Activated T-cell treated with anti-CD3 and anti-CD28 coated beads, Interleukin-2, amount 50 U/mL, for 4 hours (primary cell): ENCODE measurements at regions not wholly inside any gene's neighbourhood (a gene's known extent, or its start where the extent isn't known, plus 50 kb on each side); places are given as distances from the start of the nearest gene placed in this dataset.

Source experiments
- ATAC-seq, 2 donors: fragments of 200-7000 bp; cut with Tn5 transposase; one replicate each; pipeline ENCODE4 v1.10.0; 2021
- DNase-seq: peaks from one replicate; pipeline ENCODE4 v3.0.0-alpha.2; 2020
- H3K27me3 Mint-ChIP-seq: one replicate; pipeline ENCODE4 v1.8.0; 2021; ENCODE audit warnings: low read depth, mixed read lengths
- H3K36me3 Mint-ChIP-seq: one replicate; pipeline ENCODE4 v1.8.0; 2022; ENCODE audit warnings: mixed read lengths; ENCODE audit not compliant: insufficient read depth
- H3K4me1 Mint-ChIP-seq: one replicate; pipeline ENCODE4 v1.8.0; 2021; ENCODE audit warnings: low read depth, mixed read lengths
- H3K4me3 Mint-ChIP-seq: one replicate; pipeline ENCODE4 v1.8.0; 2021; ENCODE audit warnings: mild to moderate bottlenecking, moderate library complexity, mixed read lengths
- H3K9me3 Mint-ChIP-seq: one replicate; pipeline ENCODE4 v1.8.0; 2021; ENCODE audit warnings: mixed read lengths

DNA sequence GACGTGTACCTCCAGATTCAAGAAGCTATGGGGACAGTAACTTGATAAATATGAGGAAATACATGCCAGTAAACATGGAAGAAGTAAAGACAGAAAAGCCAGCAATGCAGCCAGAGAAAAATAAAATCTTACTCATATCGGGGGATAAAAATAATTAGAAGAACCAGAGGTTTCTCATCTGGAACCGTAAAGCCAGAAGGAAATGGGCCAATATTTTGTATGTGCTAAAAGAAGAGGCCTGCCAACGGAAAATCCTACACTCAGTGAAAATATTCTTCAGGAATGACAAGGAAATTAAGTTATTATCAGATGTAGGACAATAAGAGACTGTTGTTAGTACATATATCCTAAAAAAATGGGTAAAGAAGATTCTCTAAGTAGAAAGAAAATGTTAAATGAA lies 401.2 kb downstream of the CDC14C start:
- ATAC-seq (no peak), DNase-seq (no peak)
- H3K36me3 Mint-ChIP-seq, result no peaks in the 10 kb centered on the region
- no peak overlapping the region for H3K4me3 Mint-ChIP-seq
- peaks cover 15% of the 10 kb centered on the region for H3K9me3 Mint-ChIP-seq
- H3K4me1 Mint-ChIP-seq, result no peaks in the 10 kb centered on the region
- no peaks in the 10 kb centered on the region for H3K27me3 Mint-ChIP-seq

- no peaks in the 10 kb centered on the region for H3K27me3 Mint-ChIP-seq
- peaks cover 15% of the 10 kb centered on the region for H3K9me3 Mint-ChIP-seq
- no peaks in the 10 kb centered on the region for H3K4me1 Mint-ChIP-seq
- no peaks in the 10 kb centered on the region for H3K36me3 Mint-ChIP-seq
- ATAC-seq (no peak), DNase-seq (no peak)
- H3K4me3 Mint-ChIP-seq, result no peak overlapping the region
These were observed 402.8 kb downstream of the CDC14C start for GRCh38 chr7:49327155-49327554.

GRCh38 chr7:49333180-49333881 lies 409.0 kb downstream of the CDC14C start:
- DNase-seq (no peak), ATAC-seq (no peak)
- peaks cover 11% of the 10 kb centered on the region for H3K9me3 Mint-ChIP-seq
- no peaks in the 10 kb centered on the region for H3K27me3 Mint-ChIP-seq
- no peaks in the 10 kb centered on the region for H3K36me3 Mint-ChIP-seq
- H3K4me3 Mint-ChIP-seq, result no peak overlapping the region
- no peaks in the 10 kb centered on the region for H3K4me1 Mint-ChIP-seq

- DNase-seq (no peak), ATAC-seq (no peak)
- Mint-ChIP-seq H3K27me3 (no peaks in the 10 kb centered on the region), H3K4me3 (no peak overlapping the region), H3K9me3 (peaks cover 7% of the 10 kb centered on the region), H3K36me3 (no peaks in the 10 kb centered on the region), H3K4me1 (no peaks in the 10 kb centered on the region)
These were observed 417.5 kb downstream of the CDC14C start for GRCh38 chr7:49341849-49342248.

GRCh38 chr7:49344556-49344955 lies 420.2 kb downstream of the CDC14C start:
- Mint-ChIP-seq H3K4me3 (no peak overlapping the region), H3K36me3 (no peaks in the 10 kb centered on the region), H3K27me3 (no peaks in the 10 kb centered on the region), H3K9me3 (peaks cover 7% of the 10 kb centered on the region), H3K4me1 (no peaks in the 10 kb centered on the region)
- DNase-seq (no peak), ATAC-seq (no peak)

- Mint-ChIP-seq H3K27me3 (no peaks in the 10 kb centered on the region), H3K4me3 (no peak overlapping the region), H3K4me1 (no peaks in the 10 kb centered on the region), H3K36me3 (no peaks in the 10 kb centered on the region), H3K9me3 (peaks cover 7% of the 10 kb centered on the region)
- no peak for DNase-seq
- no peak for ATAC-seq
These were observed 422.0 kb downstream of the CDC14C start for GRCh38 chr7:49346195-49346899.

DNA sequence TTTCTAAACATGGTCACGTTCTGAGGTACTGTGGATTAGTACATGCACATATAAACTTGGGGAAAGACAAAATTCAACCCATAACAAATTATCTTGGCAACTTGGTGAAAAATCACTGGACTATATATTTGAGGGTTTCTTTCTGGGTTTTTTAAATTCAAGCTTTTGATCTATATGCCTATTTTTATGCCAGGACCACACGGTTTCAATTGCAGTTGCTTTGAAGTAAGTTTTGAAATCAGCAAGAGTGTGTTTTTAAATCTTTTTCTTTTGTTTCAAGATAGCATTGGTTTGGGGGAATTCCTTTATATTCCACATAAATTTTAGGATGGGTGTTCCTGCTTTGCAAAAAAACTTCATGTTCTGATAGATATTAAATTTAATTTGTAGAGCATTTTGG lies 406.4 kb upstream of the VWC2 start:
- H3K4me3 Mint-ChIP-seq, result no peak overlapping the region
- no peaks in the 10 kb centered on the region for H3K36me3 Mint-ChIP-seq
- DNase-seq (no peak), ATAC-seq (no peak)
- no peaks in the 10 kb centered on the region for H3K27me3 Mint-ChIP-seq
- H3K4me1 Mint-ChIP-seq, result no peaks in the 10 kb centered on the region
- H3K9me3 Mint-ChIP-seq, result peaks cover 3% of the 10 kb centered on the region

DNA sequence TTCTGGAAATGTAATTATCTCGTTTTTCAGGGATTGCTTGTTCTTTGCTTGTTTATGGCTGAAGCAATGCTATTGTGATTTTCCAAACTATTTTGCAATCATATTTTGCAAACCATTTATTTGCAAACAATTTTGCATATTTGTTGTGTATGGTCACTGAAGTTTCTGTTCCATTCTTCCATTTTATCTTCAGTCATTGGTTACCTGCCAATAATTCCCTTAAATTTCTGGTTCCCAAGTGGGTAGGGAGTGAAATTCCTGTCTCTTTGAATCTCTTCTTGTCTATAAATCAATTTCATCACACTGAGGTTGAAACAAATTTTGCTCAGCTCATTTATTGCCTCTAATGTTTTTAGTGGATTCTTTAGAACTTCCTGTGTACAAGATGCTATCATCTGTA lies 401.7 kb upstream of the VWC2 start:
- Mint-ChIP-seq H3K9me3 (no peaks in the 10 kb centered on the region), H3K27me3 (no peaks in the 10 kb centered on the region), H3K4me1 (no peaks in the 10 kb centered on the region), H3K4me3 (no peak overlapping the region), H3K36me3 (no peaks in the 10 kb centered on the region)
- ATAC-seq (no peak), DNase-seq (no peak)

DNA sequence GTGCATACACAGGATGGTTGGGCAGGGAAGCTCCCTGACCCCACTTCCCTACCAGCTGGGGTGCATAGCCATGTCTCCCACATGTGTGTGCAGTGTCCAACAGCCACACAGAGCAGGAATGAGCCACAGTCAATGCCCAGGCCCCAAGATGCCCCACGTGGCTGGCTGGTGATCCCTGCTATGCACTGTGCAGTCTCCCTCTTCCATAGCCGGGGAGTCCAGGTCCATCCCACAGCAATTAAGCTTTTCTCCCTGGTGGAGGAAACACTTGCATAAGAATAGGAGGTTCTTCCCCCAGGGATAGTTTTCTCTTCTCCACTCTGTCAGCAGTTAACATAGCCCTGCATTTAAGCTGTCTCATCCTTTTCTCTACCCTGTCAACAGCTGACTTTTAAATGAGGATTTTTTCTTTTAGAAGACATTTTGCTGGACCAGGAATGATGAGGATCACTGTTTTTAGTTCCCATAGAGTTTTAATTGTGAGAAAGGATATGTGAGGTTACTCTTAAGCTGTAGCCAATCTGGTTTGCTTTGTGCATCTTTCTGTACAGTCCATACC lies 396.5 kb upstream of the VWC2 start:
- no peaks in the 10 kb centered on the region for H3K36me3 Mint-ChIP-seq
- ATAC-seq, result no peak
- H3K9me3 Mint-ChIP-seq, result peaks cover 17% of the 10 kb centered on the region
- no peaks in the 10 kb centered on the region for H3K27me3 Mint-ChIP-seq
- DNase-seq, result no peak
- no peaks in the 10 kb centered on the region for H3K4me1 Mint-ChIP-seq
- H3K4me3 Mint-ChIP-seq, result no peak overlapping the region

- H3K9me3 Mint-ChIP-seq, result peaks cover 19% of the 10 kb centered on the region
- H3K36me3 Mint-ChIP-seq, result no peaks in the 10 kb centered on the region
- no peak for DNase-seq
- no peaks in the 10 kb centered on the region for H3K27me3 Mint-ChIP-seq
- H3K4me3 Mint-ChIP-seq, result no peak overlapping the region
- ATAC-seq, result no peak
- H3K4me1 Mint-ChIP-seq, result no peaks in the 10 kb centered on the region
These were observed 386.6 kb upstream of the VWC2 start for GRCh38 chr7:49386792-49387191.

- no peak overlapping the region for H3K4me3 Mint-ChIP-seq
- no peak for ATAC-seq
- H3K36me3 Mint-ChIP-seq, result no peaks in the 10 kb centered on the region
These were observed 383.5 kb upstream of the VWC2 start for GRCh38 chr7:49389871-49390479.

DNA sequence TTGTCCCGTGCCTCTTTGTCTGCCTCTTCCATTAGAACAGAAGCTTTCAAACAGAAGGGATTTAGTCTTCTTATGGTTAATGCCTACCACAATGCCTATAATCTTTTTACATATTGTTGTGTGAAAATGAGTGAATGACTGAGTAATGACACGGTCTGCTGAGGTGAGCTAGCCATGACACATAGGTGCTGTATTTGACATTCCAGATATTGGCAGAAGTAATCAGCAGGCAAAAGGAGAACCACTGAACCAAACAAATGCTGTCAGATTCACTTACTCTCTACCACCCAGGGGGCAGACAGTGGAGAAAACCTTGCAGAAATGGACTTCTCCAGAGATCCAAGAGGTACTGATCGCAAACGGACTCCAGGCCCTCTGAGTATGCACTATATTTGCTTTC lies 377.2 kb upstream of the VWC2 start:
- no peak for ATAC-seq
- H3K27me3 Mint-ChIP-seq, result no peaks in the 10 kb centered on the region
- H3K4me3 Mint-ChIP-seq, result no peak overlapping the region
- H3K9me3 Mint-ChIP-seq, result no peaks in the 10 kb centered on the region
- H3K36me3 Mint-ChIP-seq, result no peaks in the 10 kb centered on the region
- no peak for DNase-seq
- H3K4me1 Mint-ChIP-seq, result no peaks in the 10 kb centered on the region

More at GRCh38 chr7:49389871-49390479, 383.5 kb upstream of the VWC2 start:
- no peak for DNase-seq
- Mint-ChIP-seq H3K27me3 (no peaks in the 10 kb centered on the region), H3K4me1 (no peaks in the 10 kb centered on the region), H3K9me3 (peaks cover 10% of the 10 kb centered on the region)

DNA sequence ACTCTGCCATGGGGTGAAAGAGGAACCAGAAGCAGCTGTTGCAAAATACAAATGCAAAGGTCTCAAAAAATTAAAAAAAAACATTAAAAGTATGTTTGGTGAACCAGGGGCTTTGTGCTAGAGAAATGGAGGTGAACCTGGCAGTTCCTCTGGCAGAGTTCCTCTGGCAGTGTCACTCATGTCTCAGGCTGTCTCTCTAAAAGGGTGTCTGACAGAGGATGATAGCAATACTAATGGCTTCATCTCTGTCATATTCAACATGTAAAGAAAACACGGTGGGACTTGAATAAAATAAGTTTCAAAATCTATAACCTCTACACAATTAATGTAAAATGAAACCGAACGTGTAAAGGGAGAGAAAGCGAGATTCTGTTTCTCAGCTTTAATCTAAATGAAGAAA lies 375.7 kb upstream of the VWC2 start:
- Mint-ChIP-seq H3K36me3 (no peaks in the 10 kb centered on the region), H3K4me3 (no peak overlapping the region), H3K4me1 (no peaks in the 10 kb centered on the region), H3K9me3 (no peaks in the 10 kb centered on the region), H3K27me3 (no peaks in the 10 kb centered on the region)
- ATAC-seq, result no peak
- no peak for DNase-seq

DNA sequence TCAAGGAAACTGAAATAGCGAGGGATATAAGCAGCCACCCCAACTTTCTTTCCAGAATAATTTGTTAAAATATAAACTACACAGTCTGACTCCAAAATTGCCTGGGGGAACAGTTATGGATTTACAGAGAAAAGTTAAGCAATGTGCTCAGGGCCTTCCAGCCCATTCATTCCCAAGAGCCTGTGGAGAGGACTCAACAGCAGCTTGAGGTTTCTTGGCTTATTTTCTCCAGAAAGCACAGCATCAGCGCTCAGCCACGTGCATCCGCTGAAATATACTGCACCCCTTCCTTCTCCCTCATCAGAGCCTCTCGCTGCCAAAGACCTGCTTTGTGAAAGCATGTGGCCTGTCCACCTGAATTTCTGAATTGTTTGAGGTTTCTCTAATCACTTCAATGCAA lies 375.2 kb upstream of the VWC2 start:
- H3K9me3 Mint-ChIP-seq, result no peaks in the 10 kb centered on the region
- no peak for ATAC-seq
- H3K4me3 Mint-ChIP-seq, result no peak overlapping the region
- H3K4me1 Mint-ChIP-seq, result no peaks in the 10 kb centered on the region
- H3K36me3 Mint-ChIP-seq, result no peaks in the 10 kb centered on the region
- H3K27me3 Mint-ChIP-seq, result no peaks in the 10 kb centered on the region
- DNase-seq, result no peak

- Mint-ChIP-seq H3K9me3 (no peaks in the 10 kb centered on the region), H3K36me3 (no peaks in the 10 kb centered on the region), H3K4me1 (no peaks in the 10 kb centered on the region), H3K4me3 (no peak overlapping the region), H3K27me3 (no peaks in the 10 kb centered on the region)
- ATAC-seq (no peak), DNase-seq (no peak)
These were observed 374.7 kb upstream of the VWC2 start for GRCh38 chr7:49398746-49399145.
